COR-L47 (cell line): ENCODE measurements at regions not wholly inside any gene's neighbourhood (a gene's known extent, or its start where the extent isn't known, plus 50 kb on each side); places are given as distances from the start of the nearest gene placed in this dataset.
"Not testable (repeated sequence)": the region's sequence is repeated elsewhere in the genome, so short reads cannot be mapped to it uniquely, and the experiment has no call there.

Experiments used
- DNase-seq: peaks from one replicate; lab custom pipeline; 2025; lab: John Stamatoyannopoulos, UW

DNA sequence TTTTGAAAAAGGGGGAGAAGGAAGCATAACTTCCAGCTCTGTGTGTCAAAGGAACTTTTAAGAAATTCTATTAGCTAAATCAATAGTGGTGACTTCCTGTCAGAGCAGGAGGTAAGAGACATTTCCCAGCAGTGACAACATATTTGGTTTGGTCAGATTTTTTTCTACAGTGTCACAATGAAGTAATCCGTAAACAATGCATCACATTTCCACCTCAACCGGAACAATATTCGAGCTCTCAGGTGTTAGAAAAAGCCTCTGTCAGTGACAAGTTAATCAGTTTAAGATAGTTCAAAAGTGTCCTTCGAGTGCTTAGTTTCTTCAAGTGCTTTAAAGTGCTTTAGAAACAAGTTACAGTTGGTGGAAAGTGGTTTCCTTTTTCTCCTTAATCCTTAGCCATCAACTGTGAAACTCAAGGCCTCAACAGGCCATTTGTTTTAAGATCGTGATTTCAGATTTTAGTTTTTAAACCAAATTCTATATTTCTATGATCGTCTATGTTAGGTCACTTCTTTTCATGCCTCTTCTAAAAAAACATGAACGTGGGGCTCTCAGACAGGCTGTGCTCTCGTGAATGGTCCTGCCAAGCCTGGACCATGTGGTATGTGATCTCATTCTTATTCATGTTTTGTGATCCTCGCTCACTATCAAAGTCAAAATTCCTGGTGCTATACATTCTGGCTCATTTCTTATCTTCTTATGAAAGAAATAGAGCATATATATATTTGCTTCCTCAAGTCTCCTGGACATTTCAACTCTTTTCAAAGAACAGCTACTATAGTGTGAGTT lies 181.9 kb upstream of the HMHB1 start:
- no peak for DNase-seq

DNA sequence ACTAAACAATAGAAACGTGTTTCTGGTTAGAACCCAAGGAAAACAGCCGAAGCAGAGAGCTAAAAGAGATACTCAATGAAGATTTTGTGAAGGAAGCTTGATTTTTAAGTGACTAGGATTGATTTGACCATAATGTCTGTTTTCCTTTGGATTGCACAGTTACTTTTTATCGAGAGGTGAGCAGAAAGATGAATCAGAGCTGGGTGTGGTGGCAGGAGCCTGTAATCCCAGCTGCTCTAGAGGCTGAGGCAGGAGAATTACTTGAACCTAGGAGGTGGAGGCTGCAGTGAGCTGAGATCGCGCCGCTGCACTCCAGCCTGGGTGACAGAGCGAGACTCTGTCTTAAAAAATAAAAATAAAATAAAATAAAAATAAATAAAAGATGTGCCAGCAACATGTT lies 186.9 kb upstream of the HMHB1 start:
- DNase-seq, result not testable (repeated sequence)

- DNase-seq, result no peak
Observed at GRCh38 chr5:143624465-143624864, 187.5 kb upstream of the HMHB1 start.

DNA sequence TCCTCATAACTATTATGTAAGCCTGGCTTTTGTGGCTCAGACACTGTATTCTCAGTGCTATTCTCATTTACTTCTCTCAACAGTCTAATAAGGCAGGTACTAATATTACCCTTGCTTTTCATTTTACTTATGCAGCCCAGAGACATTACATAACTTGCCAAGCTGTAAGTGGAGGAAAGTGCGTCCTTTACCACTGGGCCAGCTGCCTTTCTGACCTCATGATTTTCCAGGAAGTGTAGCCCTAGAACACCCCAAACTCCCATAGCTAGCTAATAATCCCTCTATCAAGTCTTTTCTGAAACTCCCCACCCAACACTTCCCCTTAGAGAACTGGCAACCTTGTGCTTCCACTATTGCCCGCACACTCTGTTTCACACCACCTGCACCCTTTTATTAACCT lies 192.9 kb upstream of the HMHB1 start:
- DNase-seq, result no peak

DNA sequence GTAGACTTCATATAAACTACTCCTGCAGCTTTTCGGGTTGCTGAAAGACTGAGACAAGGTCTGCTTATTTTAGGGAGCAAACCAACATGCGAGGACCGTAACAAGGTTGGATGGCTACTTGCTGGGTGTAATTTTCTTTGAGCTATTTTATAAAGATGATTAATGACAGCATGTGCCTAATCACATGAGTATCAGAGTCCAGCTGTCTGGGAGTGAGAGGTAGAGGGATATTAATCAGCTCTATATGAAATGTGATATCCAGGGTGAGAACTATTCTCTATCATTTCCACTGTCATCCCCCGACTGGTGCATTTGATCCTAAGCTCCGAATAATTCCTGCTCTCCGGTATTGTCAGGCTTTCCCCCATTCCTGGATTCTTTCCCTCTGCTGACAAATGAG lies 193.8 kb upstream of the HMHB1 start:
- DNase-seq, result no peak

DNA sequence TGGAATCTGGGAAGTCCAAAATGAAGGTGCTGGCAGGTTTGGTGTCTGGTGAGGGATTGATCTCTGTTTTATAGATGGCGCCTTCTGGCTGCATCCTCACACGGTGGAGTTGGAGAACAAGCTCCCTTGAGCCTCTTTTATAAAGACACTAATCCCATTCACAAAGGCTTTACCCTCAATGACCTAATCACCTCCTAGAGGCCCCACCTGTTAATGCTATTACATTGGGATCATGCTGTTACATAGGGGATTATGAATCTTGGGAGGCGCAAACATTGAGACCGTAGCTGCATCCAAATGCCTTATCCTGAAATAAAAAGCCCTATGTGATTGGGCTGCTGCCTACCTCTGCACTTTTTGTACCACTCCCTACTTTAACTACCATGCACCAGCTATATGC lies 197.1 kb upstream of the HMHB1 start:
- no peak for DNase-seq

- no peak for DNase-seq
Observed at GRCh38 chr5:143613329-143613728, 198.6 kb upstream of the HMHB1 start.

GRCh38 chr5:143610946-143611345 lies 201.0 kb upstream of the HMHB1 start:
- no peak for DNase-seq

DNA sequence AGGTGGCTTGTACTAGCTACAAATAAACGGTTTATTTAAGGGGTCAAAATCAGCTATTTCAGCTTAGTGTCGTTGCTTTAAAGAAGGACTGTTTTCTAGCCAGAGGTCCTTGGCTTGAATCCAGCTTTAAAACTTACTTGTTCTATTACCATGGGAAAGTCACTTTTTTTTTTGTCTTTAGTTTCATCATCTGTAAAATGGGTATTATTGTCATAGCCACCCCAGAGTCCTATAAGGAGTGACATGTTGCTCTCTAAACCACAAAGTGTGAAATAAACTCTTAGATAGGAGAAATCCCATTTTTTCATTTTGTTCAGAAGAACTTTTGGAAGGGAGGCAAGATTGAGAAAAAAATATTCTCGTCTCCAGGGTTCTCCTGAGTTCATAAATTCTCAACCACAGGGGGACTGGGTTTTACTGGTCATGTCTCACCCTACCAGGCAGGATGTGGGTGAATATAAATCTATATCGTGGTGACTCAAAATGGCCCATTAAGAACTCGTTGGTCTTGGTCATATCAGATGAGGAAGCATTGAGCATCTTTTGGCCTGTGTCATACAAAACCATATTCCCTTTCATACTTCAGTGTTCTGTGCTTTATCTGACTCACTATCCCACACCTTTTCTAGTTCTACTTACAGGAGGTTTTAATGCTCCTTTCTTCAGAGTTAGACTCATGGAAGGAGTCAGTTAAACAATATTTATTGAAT lies 202.7 kb upstream of the NR3C1 start:
- no peak for DNase-seq

DNA sequence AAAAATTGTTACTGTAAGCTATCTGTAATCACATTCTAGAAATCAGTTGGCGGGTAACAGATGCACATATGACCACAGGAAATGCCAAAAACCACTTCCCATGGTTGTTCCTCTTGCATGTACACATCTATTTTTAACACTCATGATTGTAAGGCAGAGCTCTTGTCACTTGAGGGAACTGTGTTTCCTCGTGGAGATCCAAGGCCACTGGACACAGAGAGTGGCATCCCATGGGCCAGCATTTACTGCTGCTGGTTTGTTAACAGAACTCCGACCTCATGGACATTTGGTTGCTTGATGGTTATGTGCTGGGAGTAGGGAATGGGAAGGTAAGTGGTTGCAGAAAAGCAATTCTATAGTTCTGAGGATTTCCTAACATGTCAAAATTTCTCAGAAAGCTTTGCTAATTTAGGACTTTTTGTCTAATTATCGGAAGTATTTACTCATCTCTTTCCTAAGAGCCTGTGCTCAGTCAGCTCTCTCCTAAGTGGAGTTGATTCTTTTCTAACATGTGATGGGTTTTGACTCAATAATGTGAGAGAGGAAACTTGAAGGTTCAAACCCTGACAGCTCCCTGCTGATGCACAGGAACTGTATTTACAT lies 202.0 kb upstream of the NR3C1 start:
- no peak for DNase-seq

DNA sequence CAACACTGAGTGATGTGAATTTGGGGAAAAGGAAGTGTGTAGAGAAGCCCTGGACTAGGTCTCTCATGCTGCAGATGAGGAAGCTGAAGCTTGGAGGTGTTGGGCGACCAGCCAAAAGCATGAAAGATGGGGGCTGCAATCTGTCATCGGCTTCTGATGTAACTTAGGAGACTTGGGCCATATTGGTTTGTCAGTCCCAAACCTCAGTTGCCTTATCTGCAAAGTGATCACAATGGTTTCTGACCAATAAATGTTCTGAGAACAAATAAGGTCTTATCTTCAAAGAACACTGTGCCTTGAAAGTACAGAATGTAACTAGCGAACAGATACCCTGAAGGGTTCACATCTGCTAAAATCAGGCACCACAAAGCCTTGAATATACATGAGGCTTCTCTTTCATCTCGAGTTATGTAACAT lies 198.4 kb upstream of the NR3C1 start:
- DNase-seq, result no peak

DNA sequence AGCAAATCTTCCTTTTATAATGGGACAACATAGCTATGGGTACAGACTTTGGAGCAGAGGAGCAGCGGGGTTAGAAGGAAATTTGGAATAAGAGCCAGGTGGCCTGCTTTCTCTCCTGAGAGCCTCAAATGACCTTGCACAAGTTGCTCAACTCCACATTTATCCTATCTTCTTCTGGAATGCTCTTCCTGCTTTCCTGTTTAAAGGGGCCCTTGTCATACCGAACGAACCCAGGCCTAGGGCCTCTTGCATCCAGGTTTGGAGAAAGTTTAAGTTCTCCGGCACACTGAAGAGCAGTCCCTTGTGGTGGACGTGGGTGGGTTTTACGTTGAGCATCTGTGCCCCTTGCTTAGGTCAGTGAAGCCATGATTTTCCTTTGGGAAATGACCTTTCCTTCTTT lies 197.9 kb upstream of the NR3C1 start:
- DNase-seq, result no peak

GRCh38 chr5:143600396-143601075 lies 197.1 kb upstream of the NR3C1 start:
- DNase-seq, result no peak

- DNase-seq, result no peak
Observed at GRCh38 chr5:143599474-143599873, 196.0 kb upstream of the NR3C1 start.

- no peak for DNase-seq
Observed at GRCh38 chr5:143596824-143597223, 193.3 kb upstream of the NR3C1 start.

DNA sequence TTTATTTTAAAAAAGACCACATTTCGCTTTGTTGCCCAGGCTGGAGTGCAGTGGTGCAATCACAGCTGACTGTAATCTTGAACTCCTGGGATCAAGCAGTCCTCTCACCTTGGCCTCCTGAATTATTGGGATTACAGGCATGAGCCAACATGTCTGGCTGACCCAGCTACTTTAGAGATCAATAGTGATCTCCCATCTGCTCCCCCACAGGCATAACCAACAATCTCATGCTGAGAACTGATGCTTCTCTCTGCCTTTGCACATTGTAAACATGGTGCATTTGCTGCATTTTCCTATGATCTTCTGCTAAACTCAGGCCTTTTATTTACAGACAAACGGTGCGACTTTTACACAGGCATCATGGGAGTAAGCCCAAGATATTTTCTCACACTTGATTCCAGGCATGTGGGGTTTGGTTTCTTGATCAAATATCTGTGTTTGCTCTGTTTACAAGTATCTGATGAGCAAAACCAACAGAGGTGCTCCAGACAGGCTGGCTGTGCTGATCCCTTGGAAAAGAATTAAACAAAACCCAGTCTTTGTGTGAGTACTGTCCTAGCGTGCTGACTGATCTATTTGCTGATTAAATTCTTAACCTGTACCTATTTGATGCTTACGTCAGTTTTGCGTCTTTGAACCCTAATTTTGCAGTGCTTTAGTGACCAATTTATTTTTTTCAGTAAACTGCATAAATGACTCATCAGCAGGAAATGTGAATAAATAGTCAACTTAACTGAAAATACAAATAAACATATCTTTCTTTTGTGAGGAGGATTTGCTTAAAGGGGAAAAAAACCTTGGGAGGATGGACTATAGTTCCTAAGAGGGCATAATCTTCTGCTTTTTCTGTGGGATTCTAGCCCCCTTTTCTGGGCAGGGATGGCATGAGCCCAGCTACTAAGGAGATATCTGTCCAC lies 191.7 kb upstream of the NR3C1 start:
- no peak for DNase-seq

DNA sequence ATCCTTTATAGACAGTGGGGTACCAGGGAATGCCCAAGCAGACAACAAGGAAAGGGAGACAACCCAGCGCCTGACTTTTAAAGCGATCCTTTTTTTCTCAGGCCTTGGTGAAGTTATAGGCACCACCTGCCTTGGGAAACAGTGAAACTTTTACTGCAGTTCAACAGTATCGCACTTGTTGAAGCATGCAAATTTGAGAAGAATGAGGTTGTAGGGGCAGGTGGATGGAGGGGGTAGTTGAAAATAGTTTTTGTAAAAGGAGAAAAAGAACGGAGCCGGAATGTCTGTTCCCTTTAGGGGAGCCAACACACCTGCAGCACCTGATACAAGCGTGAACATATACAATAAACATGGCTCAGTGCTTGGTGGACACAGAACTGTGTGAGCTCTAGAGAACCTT lies 190.2 kb upstream of the NR3C1 start:
- no peak for DNase-seq

GRCh38 chr5:143592648-143593047 lies 189.2 kb upstream of the NR3C1 start:
- DNase-seq, result no peak

GRCh38 chr5:143588933-143589662 lies 185.6 kb upstream of the NR3C1 start:
- DNase-seq, result no peak

- DNase-seq, result not testable (repeated sequence)
Observed at GRCh38 chr5:143588121-143588520, 184.6 kb upstream of the NR3C1 start.
